Sigmoid colon (tissue), 6 donors: ENCODE measurements at regions not wholly inside any gene's neighbourhood (a gene's known extent, or its start where the extent isn't known, plus 50 kb on each side); places are given as distances from the start of the nearest gene placed in this dataset.

Experiments
- DNase-seq: peaks from one replicate; pipeline ENCODE4 v3.0.0-alpha.2; 2019
- H3K27ac ChIP-seq, 4 donors: fragments of 200-600 bp; sonication (generic); one replicate each; pipeline ENCODE4 v1.5.1; 2016 to 2019; ENCODE audit warnings: mild to moderate bottlenecking in 1 of 4
- H3K27me3 ChIP-seq, 3 donors: fragments of 200-600 bp; sonication (generic); one replicate each; pipeline ENCODE4 v1.5.1; 2019; ENCODE audit warnings: mild to moderate bottlenecking in 1 of 3
- H3K36me3 ChIP-seq, 4 donors: fragments of 200-600 bp; sonication (generic); one replicate each; pipeline ENCODE4 v1.5.1; 2016 to 2019
- H3K4me1 ChIP-seq, 4 donors: fragments of 200-600 bp; sonication (generic); one replicate each; pipeline ENCODE4 v1.5.1; 2017 to 2019
- H3K4me3 ChIP-seq, 4 donors: fragments of 200-600 bp; sonication (generic); one replicate each; pipeline ENCODE4 v1.5.1; 2017 to 2019; ENCODE audit warnings: mild to moderate bottlenecking in 2 of 4, moderate library complexity in 1 of 4
- H3K9me3 ChIP-seq, 4 donors: fragments of 200-600 bp in 3 of 4; sonication (generic) in 3 of 4; one replicate each; pipeline versions ENCODE4 v1.5.1 to v1.6.1; 2013 to 2019
- CTCF ChIP-seq, 4 experiments: fragments of 450-650 bp in 3 of 4; fragments of 200-600 bp in 1 of 4; IDR thresholded peaks; one replicate each; pipeline ENCODE4 v1.5.1; 2016 to 2019; ENCODE audit warnings: antibody characterized with exemption in 4 of 4, mild to moderate bottlenecking in 3 of 4, moderate library complexity in 2 of 4
- EP300 ChIP-seq, 4 donors: sonication (generic); formaldehyde crosslinking; IDR thresholded peaks; one replicate each; pipeline ENCODE4 v1.6.1; 2017; ENCODE audit warnings: antibody characterized with exemption in 4 of 4
- POLR2A ChIP-seq, 2 donors: fragments of 450-650 bp; IDR thresholded peaks; one replicate each; pipeline ENCODE4 v1.6.1; 2016; ENCODE audit warnings: antibody characterized with exemption in 2 of 2, mild to moderate bottlenecking in 2 of 2, moderate library complexity in 2 of 2
- POLR2AphosphoS5 ChIP-seq, 4 donors: sonication (generic); formaldehyde crosslinking; IDR thresholded peaks; one replicate each; pipeline ENCODE4 v1.6.1; 2017; ENCODE audit warnings: antibody characterized with exemption in 4 of 4
- WGBS, 2 donors: extraction: QIAGEN DNeasy Blood & Tissue Kit; methylation state at CpG; one replicate each; pipeline ENCODE4 v1.1.7; 2013; 5-methylcytosine and 5-hydroxymethylcytosine counted together
- intact Hi-C: fragments of 100-400 bp; cut with DNase I; formaldehyde crosslinking; loops from one replicate; pipeline ENCODE4 v1.15.1; 2023
- donor health status: healthy with polysubstance abuse.
- donor health status: healthy.

DNA sequence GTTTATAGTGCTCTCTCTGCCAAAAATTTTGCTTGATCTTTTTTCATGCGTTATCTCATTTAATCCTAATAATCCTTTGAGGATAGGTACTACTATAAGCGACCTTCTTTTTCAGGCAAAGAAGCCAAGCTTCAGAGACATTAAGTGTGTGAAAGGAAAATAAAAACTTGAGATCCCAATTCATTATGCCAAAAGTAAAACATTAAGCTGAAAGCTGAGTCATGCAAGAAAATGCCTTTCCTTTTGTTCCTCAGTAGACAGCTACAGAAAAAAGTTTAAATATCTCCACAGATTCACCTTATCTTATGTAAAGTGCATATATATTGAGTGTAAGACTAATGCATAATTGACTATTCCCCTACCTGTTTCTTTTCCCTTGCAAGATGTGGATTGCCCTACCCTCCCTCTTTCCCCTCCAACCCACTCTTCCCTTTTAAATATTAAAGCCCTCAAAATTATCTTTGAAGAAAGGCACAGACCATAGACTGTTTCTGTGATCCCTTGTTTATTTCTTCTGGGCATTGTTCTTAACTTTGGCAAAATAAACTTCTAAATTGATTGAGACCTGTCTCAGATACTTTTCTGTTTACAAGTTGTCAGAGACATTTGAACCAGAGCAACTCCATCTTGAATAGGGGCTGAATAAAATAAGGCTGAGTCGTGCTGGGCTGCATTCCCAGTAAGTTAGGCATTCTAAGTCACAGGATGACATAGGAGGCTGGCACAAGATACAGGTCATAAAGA is 1139.9 kb upstream of the LRRN3 start:
- TF ChIP-seq POLR2AphosphoS5 (IDR thresholded peaks at IDR 0.05) (no peak), POLR2A (IDR thresholded peaks at IDR 0.05) (no peak), CTCF (IDR thresholded peaks at IDR 0.05) (no peak), EP300 (IDR thresholded peaks at IDR 0.05) (no peak)
- intact Hi-C loops = no loop called here
- WGBS, 2 donors = 58 to 78% methylated on average over 3 of the region's 3 CpGs

GRCh38 chr7:109951565-109951928 is 1139.4 kb upstream of the LRRN3 start:
- Histone ChIP-seq H3K36me3 (no peaks in the 10 kb centered on the region), H3K4me3 (no peak overlapping the region), H3K27ac (no peak overlapping the region), H3K27me3 (no peaks in the 10 kb centered on the region), H3K4me1 (no peaks in the 10 kb centered on the region), H3K9me3 (peaks cover 0 to 2% (median 0%) of the 10 kb centered on the region in 4 donors)
- no peak for DNase-seq
- intact Hi-C loops = no loop called here
- TF ChIP-seq POLR2A (IDR thresholded peaks at IDR 0.05) (no peak), CTCF (IDR thresholded peaks at IDR 0.05) (no peak), POLR2AphosphoS5 (IDR thresholded peaks at IDR 0.05) (no peak), EP300 (IDR thresholded peaks at IDR 0.05) (no peak)
- 74 to 84% methylated on average over 4 of the region's 4 CpGs for WGBS, 2 donors

More for the DNA sequence above, 1139.9 kb upstream of the LRRN3 start:
- Histone ChIP-seq H3K27me3 (no peaks in the 10 kb centered on the region), H3K4me3 (no peak overlapping the region), H3K27ac (no peak overlapping the region), H3K9me3 (peaks cover 0 to 2% (median 0%) of the 10 kb centered on the region in 4 donors), H3K4me1 (no peaks in the 10 kb centered on the region), H3K36me3 (no peaks in the 10 kb centered on the region)
- DNase-seq = no peak

- H3K4me1 ChIP-seq = no peaks in the 10 kb centered on the region
- no peaks in the 10 kb centered on the region for H3K27me3 ChIP-seq
- no peak for TF ChIP-seq EP300 (IDR thresholded peaks at IDR 0.05)
- TF ChIP-seq CTCF (IDR thresholded peaks at IDR 0.05) = no peak
- TF ChIP-seq POLR2A (IDR thresholded peaks at IDR 0.05) = no peak
- TF ChIP-seq POLR2AphosphoS5 (IDR thresholded peaks at IDR 0.05) = no peak
- no peaks in the 10 kb centered on the region for H3K36me3 ChIP-seq
- H3K4me3 ChIP-seq = no peak overlapping the region
- DNase-seq = no peak
- intact Hi-C loops = no loop called here
- H3K27ac ChIP-seq = no peak overlapping the region
- no peaks in the 10 kb centered on the region for H3K9me3 ChIP-seq
Observed at GRCh38 chr7:109955986-109956385, 1134.9 kb upstream of the LRRN3 start.

- no peaks in the 10 kb centered on the region for H3K4me1 ChIP-seq
- no peak for TF ChIP-seq EP300 (IDR thresholded peaks at IDR 0.05)
- no peak for TF ChIP-seq POLR2A (IDR thresholded peaks at IDR 0.05)
- TF ChIP-seq CTCF (IDR thresholded peaks at IDR 0.05) = no peak
- TF ChIP-seq POLR2AphosphoS5 (IDR thresholded peaks at IDR 0.05) = no peak
- no peak overlapping the region for H3K4me3 ChIP-seq
- no peak for DNase-seq
- no peaks in the 10 kb centered on the region for H3K9me3 ChIP-seq
- H3K27ac ChIP-seq = no peak overlapping the region
- intact Hi-C loops = no loop called here
- H3K27me3 ChIP-seq = no peaks in the 10 kb centered on the region
- no peaks in the 10 kb centered on the region for H3K36me3 ChIP-seq
Observed at GRCh38 chr7:109956916-109957315, 1134.0 kb upstream of the LRRN3 start.

GRCh38 chr7:109963741-109964140 is 1127.2 kb upstream of the LRRN3 start:
- 62 to 93% methylated on average over 3 of the region's 3 CpGs for WGBS, 2 donors
- H3K36me3 ChIP-seq = no peaks in the 10 kb centered on the region
- intact Hi-C loops = no loop called here
- H3K9me3 ChIP-seq = no peaks in the 10 kb centered on the region
- H3K27me3 ChIP-seq = no peaks in the 10 kb centered on the region
- no peak overlapping the region for H3K27ac ChIP-seq
- TF ChIP-seq POLR2AphosphoS5 (IDR thresholded peaks at IDR 0.05) = no peak
- no peak for TF ChIP-seq EP300 (IDR thresholded peaks at IDR 0.05)
- no peak for TF ChIP-seq CTCF (IDR thresholded peaks at IDR 0.05)
- TF ChIP-seq POLR2A (IDR thresholded peaks at IDR 0.05) = no peak
- H3K4me1 ChIP-seq = no peaks in the 10 kb centered on the region
- H3K4me3 ChIP-seq = no peak overlapping the region
- DNase-seq = no peak
